ENCODE measurements at regions not wholly inside any gene's neighbourhood (a gene's known extent, or its start where the extent isn't known, plus 50 kb on each side); places are given as distances from the start of the nearest gene placed in this dataset.
"Not testable (repeated sequence)": the region's sequence is repeated elsewhere in the genome, so short reads cannot be mapped to it uniquely, and the experiment has no call there.

- DNase-seq: no peak
Observed at GRCh38 chr12:123061441-123062205, 81.1 kb downstream of the ARL6IP4 start.

DNA sequence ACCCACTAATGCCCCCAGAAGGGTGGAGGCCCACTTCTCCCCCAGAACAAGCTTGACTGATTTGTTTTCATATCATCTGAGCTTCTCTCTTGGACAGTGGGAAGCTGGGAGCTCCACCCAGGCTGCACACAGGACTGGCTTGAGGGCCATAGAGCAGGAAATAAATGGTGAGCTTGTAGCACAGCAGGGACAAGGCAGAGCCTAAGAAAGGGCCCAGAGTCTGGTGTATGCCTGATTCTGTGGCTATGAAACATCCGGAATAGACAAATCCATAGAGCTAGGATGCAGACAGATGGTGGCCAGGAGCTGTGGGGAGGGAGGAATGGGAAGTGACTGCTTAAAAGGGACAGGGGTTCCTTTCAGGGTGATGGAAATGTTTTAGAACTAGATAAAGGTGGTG, 79.0 kb downstream of the ARL6IP4 start:
- DNase-seq: no peak

- DNase-seq: no peak
Observed at GRCh38 chr12:123058980-123059379, 78.5 kb downstream of the ARL6IP4 start.

GRCh38 chr12:123058481-123058880, 78.0 kb downstream of the ARL6IP4 start:
- no peak for DNase-seq

GRCh38 chr12:123057513-123058265, 77.2 kb downstream of the ARL6IP4 start:
- DNase-seq: no peak

GRCh38 chr12:123056709-123057108, 76.2 kb downstream of the ARL6IP4 start:
- DNase-seq: no peak

DNA sequence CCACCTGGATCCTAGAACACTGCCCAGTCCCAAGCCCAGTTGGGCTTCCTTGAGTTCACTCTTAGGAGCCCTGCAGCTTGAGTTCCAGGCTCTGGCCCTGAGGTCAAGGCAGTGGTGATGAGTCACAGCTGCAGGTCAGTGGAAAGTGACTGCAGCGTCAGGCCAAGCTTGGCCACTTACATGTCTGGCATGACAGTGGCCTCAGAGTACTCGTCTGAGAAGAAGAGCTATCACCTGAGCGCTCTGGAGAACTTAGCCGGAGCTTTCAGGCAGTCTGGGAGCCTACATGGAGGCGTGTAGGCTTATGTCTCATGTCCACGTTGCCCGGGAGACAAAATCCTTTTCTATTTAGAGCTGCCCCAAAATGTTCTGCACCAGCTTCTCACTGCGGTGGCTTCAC, 75.6 kb downstream of the ARL6IP4 start:
- no peak for DNase-seq

DNA sequence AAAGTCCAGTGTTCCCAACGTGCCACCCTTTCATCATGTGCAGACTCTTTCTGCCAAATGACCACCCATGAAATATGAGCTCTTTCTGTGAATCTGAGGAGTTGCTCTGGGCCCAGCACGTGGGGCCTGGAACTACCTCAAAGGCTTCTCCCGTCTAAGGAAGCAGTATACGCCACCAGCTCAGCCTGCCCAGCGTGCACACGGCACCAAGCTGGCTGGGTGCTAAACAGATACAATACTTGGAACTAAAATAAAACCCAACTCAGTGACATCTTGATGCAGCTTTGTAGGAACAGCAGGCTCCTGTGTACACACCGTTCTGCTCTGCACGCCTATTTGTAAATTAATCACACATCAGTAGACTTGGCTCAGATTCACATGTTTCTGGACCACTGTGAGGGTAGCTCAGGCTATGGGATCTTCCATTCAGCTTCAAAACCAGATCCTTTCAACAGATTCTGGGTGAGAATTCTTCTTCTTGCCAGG, 74.8 kb downstream of the ARL6IP4 start:
- no peak for DNase-seq

DNA sequence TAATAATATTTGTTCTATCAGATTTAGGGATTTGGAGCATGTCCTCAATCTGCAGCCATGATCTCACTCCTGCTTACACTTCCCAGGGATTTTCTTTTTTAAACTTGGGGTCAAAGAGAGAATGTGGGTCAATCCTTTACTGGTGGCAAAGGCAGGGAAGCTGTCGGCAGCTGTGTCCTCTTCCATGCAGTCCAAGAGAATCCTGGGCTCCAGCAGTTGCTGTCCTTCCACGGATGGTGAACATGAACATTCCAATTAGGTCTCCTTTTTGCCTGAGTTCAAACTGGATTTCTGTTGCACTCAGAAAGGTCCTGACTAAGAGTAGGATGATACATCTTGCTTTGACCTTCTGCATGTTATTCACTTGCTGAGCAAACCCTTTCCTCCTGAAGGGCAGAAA, 73.9 kb downstream of the ARL6IP4 start:
- DNase-seq: no peak

DNA sequence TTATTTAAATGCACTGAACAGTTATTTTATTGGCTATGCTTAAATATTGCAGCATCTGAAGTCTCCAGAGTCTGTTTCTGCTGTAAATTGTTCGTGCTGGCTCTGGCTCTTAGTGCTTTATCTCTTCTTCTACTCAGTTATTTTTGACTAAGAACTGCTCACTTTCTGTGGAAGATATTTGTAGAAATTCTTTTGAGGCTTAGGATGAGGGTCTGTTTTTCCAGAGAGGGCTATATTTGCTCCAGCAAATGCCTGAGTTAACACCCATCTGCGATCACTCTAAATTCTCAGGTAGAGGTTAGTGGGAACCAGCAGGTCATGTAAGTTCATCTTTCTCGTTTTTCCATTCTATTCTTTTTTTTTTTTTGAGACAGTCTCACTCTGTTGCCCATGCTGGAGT, 71.1 kb downstream of the ARL6IP4 start:
- DNase-seq: no peak

GRCh38 chr12:123050913-123051312, 70.4 kb downstream of the ARL6IP4 start:
- DNase-seq: no peak

- DNase-seq: no peak
Observed at GRCh38 chr12:123050331-123050831, 69.9 kb downstream of the ARL6IP4 start.

DNA sequence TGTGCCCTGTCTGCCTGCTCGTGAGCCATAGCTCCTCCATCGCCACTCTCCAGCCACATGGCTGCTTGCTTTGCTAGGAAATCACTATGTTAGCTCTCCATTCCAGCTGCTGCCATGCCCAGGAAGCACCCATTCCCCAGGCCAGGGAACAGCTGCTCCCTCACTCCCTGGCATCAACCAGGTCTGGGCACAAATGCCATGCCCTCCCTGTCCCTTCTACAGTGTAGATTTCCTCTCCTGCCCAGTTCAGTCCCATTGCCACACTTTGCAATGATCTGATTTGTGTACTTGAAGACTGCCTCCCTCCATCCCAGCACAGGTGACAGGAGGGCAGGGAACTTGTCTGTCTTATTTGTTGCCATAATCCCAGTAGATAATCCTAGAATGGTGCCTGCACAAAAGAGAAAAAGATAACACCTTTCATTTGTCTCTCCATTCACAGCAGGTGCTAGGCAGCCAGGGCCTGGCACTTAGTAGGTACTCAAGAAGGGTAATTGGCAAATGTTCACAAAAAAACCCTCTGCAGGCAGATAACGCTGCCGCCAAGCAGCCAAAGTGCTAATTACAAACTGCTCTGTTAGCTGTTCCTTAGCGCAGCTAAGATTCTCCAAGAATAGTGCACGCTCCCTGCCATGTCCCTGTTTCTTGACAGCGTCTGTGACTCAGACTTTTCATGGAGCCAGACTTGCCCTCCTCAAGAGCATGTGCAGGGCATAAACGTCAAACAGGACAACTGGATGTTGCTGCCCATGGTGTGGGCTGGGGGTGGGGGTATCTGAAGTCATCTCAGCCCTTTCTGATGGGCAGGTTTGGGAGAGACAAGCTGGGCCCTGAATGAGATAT, 69.1 kb downstream of the ARL6IP4 start:
- DNase-seq: no peak

GRCh38 chr12:123047892-123048291, 67.4 kb downstream of the ARL6IP4 start:
- not testable (repeated sequence) for DNase-seq

- DNase-seq: no peak
Observed at GRCh38 chr12:123047289-123047688, 66.8 kb downstream of the ARL6IP4 start.

GRCh38 chr12:123046431-123046830, 66.0 kb downstream of the ARL6IP4 start:
- DNase-seq: no peak

GRCh38 chr12:123045678-123046077, 65.2 kb downstream of the ARL6IP4 start:
- no peak for DNase-seq

DNA sequence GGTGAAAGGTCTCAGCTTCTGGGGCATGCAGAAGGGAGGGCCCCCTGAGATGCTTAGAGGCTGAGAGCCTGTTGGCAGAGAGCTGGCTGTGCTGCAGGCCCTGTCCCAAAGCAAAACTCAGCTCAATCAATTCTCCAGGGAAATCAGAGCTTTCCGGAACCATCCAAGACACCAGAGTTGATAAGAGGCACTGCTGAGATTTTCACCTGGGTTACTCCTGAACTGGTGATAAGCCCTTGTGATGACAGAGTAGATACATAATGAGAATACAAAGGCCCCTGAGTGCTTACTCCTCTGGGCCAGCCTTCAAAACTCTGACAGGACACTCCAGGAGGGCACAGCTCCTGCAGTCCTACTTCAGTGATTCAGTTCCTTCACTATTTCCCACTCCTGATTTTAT, 63.9 kb downstream of the ARL6IP4 start:
- no peak for DNase-seq

GRCh38 chr12:123043536-123044001, 63.1 kb downstream of the ARL6IP4 start:
- peak; percentile 38 for DNase-seq

DNA sequence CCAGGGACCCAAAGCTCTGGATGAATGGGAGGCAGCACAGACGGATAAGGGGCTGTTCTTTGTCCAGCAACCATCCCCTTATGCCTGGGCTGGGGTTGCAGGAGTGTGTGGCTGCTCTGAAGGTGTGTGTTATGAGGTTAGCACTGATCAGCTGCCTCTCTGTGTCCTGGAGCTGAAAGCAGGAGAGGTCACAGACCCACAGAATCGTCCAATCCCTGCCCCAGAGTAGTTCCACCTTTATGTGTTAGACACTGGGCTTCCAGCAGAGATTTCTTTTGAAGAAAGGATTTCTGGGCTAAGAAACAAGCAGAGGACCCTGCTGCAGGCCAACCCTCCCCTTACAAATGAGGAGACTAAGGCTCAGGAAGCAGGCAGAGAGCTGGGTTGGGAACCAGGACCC, 62.4 kb downstream of the ARL6IP4 start:
- no peak for DNase-seq

DNA sequence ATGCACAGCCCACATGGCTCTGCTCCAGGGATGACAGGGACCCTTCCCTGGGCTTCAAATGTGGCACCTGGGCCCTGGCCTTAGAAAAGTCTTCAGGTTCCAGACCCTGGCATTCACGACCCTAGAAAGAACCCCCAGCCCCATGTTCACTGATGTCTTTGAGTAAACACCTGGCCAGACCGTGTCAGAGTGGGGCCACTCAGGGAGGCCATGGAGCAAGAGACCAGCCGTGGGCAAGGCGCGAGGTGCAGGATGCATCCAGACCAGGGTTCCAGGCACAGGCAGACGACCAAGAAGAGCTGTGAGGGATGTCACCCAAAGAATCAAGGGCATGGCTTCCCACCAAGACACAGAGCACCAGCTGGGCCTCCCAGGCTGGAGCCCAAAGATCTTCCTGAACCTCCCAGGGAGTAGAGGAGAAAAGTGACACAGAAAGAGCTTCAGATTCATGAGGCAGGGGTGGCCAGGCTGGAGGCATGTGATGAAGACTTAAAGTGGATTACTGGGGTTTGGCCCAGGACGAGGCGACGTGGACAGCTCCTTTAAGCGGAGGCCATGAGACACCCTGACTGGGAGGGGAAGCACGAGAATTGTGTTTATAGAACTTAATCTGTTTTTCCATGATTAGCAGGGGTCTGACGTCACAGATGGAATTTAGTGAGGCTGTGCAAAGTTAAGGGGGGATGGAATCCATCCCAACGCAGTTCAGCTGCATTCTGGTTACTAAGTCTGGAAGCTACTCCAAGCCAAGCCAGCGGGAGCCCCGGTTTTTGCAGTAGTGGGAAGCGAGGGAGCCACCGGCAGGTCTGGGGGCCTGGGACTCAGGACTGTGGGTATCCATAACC, 61.6 kb downstream of the ARL6IP4 start:
- DNase-seq: no peak

- no peak for DNase-seq
Observed at GRCh38 chr12:123041042-123041531, 60.6 kb downstream of the ARL6IP4 start.
